NCI-H2196 (cell line): ENCODE measurements at regions not wholly inside any gene's neighbourhood (a gene's known extent, or its start where the extent isn't known, plus 50 kb on each side); places are given as distances from the start of the nearest gene placed in this dataset.

Source experiments
- DNase-seq: peaks from one replicate; lab custom pipeline; 2025; ENCODE audit not compliant: unreplicated experiment; lab: John Stamatoyannopoulos, UW

GRCh38 chr4:125891597-125892258 lies 577.0 kb downstream of the FAT4 start:
- no peak for DNase-seq

- no peak for DNase-seq
Observed at GRCh38 chr4:125904802-125905201, 590.0 kb downstream of the FAT4 start.

GRCh38 chr4:125911058-125911457 lies 596.3 kb downstream of the FAT4 start:
- DNase-seq = no peak

DNA sequence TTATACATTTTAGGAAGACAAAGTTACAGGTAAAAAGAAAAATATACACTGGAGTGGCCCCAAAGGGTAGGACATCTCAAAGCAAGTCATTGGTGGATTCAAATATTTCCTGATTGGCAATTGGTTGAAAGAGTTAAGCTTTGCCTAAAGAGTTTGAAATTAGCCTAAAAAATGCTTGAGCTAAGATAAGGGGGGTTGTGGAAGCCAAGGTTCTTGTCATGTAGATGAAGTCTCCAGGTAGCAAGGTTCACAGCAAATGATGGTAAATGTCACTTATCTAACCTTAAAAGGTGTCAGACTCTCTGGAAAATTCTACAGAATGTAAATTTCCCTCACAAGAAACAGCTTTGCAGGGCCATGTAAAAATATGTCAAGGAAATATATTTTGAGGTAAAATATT lies 596.7 kb downstream of the FAT4 start:
- DNase-seq = no peak

GRCh38 chr4:125917559-125917958 lies 602.8 kb downstream of the FAT4 start:
- no peak for DNase-seq

DNA sequence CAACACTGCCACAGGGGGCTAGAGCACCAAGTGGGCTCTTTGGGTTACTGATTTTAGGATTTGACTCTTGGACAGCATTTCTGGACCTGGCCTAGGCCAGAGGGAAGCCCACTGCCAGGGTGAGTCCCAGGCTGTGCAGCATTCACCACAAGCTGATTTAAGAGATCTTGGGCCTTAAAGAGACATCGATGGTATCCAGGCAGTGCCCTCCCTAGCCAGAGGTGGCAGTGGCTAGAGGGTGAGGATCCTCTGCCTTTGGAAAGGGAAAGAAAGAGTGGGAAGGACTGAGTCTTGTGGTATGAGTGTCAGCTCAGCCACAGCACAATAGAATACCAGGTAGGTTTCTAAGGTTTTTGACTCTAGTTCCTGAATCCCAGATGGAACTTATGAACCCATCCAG lies 613.9 kb downstream of the FAT4 start:
- DNase-seq = no peak

DNA sequence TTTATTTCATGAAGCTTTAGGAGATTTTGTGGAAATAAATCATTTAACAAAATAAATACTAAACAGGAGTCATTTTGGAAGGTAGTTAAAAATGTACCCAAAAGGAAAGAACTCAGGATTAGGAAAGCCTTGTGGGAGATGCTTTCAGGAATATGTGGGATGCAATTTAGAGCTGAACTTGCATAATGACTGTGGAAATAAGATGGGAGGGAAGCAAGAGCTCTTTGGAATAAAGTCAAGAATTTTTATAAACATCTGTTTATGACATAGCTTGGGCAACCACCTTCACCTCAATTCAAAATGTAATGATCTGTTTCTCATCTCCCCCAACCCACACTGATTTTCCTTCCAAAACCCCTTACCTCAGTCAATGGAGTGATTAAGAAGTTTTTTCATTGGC lies 623.8 kb downstream of the FAT4 start:
- no peak for DNase-seq

- no peak for DNase-seq
Observed at GRCh38 chr4:125940426-125940825, 625.7 kb downstream of the FAT4 start.

GRCh38 chr4:125944966-125945365 lies 630.2 kb downstream of the FAT4 start:
- DNase-seq = no peak

GRCh38 chr4:125948021-125948420 lies 633.3 kb downstream of the FAT4 start:
- DNase-seq = no peak

- no peak for DNase-seq
Observed at GRCh38 chr4:125951261-125951887, 636.6 kb downstream of the FAT4 start.

DNA sequence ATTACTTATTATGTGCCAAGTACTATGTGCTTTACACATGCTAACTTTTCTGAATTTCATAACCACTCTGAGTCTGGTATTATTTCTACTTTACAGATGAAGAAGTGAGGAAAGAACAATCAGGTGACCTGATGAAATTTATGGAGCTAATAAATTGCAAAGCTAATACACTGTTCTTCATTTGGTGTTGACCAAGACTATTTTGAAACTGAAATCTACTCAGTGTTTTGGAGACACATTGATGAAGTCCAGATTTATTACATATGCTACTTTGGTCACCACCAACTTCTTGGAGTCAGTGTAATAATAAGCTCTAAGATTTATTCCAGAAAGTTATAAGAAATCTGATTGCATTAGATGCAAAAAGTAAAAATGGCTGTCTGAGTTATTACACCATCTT lies 637.9 kb downstream of the FAT4 start:
- no peak for DNase-seq

GRCh38 chr4:125956276-125956675 lies 641.5 kb downstream of the FAT4 start:
- DNase-seq = no peak

DNA sequence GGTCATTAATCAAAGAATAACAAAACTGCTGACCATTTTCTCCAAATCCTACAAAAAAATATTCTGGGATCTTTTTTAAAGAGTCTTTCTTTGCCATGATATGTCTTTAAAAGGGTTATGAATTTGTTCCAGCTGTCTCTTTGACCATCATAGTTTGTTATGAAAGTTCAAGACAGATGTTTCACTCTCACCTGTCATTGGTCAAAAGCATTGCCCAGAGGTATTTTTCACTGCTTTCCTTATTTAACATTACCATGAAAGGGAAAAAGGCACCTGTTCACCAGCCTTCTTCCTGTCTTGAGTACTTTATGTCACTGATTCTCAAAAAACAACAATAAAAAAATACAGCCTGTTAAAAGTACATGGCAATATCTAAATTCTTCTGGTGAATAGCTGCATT lies 643.8 kb downstream of the FAT4 start:
- no peak for DNase-seq

DNA sequence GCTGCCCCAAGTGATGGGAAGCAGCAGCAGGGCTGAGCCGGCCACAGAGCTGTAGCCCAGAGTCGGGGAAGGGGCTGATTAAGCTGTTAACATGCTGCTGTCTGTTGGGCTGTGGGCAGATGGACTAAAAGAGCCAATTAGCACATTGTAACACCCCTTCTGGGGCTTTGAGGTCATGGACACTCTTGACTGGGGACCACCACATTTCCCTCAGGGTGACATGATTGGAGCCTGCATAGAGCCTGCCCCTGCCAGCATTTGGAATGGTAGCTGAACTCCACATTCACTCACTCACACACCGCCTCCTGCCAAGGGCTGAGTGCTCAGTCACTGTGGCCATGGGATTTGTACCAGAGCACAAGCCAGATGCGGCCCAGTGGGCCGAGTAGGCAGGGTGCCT lies 646.9 kb downstream of the FAT4 start:
- no peak for DNase-seq

GRCh38 chr4:125975861-125976397 lies 661.2 kb downstream of the FAT4 start:
- no peak for DNase-seq

DNA sequence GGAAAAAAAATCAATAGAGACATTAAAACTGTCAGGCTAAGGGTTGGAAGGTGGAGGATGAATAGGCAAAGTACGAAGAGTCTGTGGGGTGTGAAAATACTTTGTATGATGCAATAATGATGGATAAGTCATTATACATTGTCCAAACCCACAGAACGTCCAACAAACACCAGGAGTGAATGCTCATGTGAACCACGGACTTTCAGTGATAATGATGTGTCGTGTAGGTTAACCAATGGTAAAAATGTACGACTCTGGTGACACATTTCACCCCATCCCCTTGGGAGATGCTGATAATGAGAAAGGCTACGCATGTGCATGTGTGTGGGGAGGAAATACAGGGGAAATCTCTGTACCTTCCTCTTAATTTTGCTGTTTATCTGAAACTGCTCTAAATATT lies 665.2 kb downstream of the FAT4 start:
- DNase-seq = no peak

DNA sequence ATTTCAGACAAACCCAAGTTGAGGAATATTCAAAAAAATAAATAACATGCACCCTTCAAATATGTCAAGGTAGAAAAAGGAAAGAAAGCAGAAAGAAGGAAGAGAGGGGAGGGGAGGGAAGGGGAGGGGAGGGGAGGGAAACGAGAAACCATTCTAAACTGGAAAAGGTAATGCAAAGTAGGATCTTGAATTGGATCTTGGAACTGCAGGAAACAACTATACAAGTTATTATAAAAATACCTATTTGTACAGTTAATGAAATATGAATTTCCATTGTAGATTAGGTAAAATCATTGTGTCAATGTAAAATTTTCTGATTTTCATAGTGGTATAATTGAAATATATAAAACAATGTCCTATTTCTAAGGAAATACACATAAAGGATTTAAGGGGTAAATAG lies 668.4 kb downstream of the FAT4 start:
- DNase-seq = no peak

DNA sequence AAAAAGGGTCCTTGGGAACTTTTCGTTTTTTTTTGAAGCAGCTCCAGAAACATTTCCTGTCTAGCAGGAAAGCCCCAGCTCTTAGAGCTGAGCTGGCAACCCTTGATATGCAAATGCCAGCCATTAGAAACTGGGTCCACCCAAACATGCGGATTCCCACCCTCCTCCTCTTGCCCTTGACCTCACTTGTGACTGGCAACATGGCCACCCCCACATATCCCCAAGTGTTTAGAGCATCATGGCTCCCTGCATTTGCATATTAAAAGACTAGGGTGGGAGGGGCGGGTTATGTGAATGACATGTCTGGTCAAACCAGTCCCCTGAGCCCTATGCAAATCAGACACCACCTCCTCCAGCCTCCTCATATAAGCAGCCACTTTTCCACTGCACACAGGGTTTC lies 671.1 kb downstream of the FAT4 start:
- DNase-seq = no peak

DNA sequence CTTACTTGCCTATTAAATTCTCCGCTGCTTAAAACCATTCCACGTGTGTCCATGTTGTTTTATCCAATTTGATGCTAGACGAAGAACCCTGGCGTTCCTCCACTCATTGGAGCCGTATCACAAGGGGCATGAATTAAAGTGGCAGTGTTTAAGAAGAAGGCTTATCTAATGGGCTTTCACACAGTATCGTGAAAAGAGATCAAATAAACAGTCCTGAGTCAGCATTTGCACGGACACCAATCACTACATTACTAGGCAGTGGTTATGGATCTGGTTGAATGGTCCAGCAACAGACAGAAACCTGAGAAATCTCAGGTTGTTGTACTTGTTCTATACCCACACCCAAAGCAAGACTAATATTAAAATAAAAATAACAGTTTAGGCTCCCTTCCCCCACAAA lies 671.6 kb downstream of the FAT4 start:
- DNase-seq = no peak

- no peak for DNase-seq
Observed at GRCh38 chr4:125988464-125988863, 673.7 kb downstream of the FAT4 start.

DNA sequence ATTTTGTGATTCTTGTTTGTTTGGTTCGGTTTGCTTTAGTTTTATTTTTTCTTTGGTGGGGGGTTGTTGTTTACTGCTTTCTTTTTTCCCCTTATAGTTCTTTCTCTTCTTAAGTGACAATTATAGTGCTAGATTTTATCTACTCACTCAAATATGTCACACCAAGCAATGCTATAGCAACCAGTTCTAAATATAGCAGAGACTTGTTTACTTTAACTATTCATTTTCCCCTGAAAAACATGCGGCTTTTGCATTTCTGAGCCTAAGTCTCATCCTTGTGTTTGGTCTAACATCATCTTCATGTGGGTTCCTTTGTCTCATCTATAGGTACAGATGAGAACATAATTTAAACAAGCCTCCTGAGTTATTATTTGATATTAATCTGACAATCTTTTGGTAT lies 676.6 kb downstream of the FAT4 start:
- DNase-seq = no peak

DNA sequence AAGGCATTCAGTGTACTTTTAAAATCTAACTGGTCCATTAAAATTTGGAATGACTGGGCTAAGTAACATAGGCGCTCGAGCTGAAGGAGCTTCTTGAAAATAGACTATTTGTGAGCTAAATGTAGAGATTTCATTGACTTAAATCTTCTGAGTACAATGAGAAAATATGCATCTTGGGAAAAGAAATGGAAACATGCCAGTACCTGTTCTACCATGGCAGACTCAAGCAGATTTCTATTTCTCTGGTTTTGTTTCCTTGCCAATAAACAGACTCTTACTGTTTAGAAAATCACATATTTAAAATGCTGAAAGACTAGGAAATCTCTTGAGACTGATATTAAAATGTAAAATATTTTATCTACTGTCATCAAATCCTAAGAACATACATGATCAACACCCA lies 678.1 kb downstream of the FAT4 start:
- DNase-seq = no peak
